ENCODE measurements at regions not wholly inside any gene's neighbourhood (a gene's known extent, or its start where the extent isn't known, plus 50 kb on each side); places are given as distances from the start of the nearest gene placed in this dataset.

- FAIRE-seq (no peak), ATAC-seq (no peak), DNase-seq (ENCODE audit: low read depth in 1 of 2, low spot score in 1 of 2) (no peak)
- Histone ChIP-seq H3K4me1 (no peaks in the 10 kb centered on the region), H3K4me3 (no peak overlapping the region), H3K27ac (no peak overlapping the region), H3K4me2 (no peak overlapping the region), H3K9me3 (peaks cover 7% of the 10 kb centered on the region; the same call in 1 of the 3 replicates)
- no peak for TF ChIP-seq TFCP2L1 (CRISPR knock-in tag; IDR thresholded peaks at IDR 0.05)
- TF ChIP-seq MAFK (IDR thresholded peaks at IDR 0.05; ENCODE audit: partially characterized antibody) = no peak
- no peak for TF ChIP-seq HMGXB4 (CRISPR knock-in tag; IDR thresholded peaks at IDR 0.05; ENCODE audit: borderline replicate concordance)
- no peak for TF ChIP-seq GATA3 (IDR thresholded peaks at IDR 0.05; ENCODE audit: borderline replicate concordance)
- no peak for TF ChIP-seq HOXA7 (CRISPR knock-in tag; IDR thresholded peaks at IDR 0.05)
- TF ChIP-seq BHLHE40 (IDR thresholded peaks at IDR 0.05; ENCODE audit: low read depth, low read length) = no peak
- no peak for TF ChIP-seq E2F6 (IDR thresholded peaks at IDR 0.05; ENCODE audit: borderline replicate concordance, low read depth)
- no peak for TF ChIP-seq ZFP36 (IDR thresholded peaks at IDR 0.05; ENCODE audit: borderline replicate concordance, partially characterized antibody)
- TF ChIP-seq FOSL2 (IDR thresholded peaks at IDR 0.05) = no peak
- TF ChIP-seq FOSL2 (CRISPR knock-in tag; IDR thresholded peaks at IDR 0.05) = no peak
- TF ChIP-seq ELK1 (IDR thresholded peaks at IDR 0.05; ENCODE audit: low read depth, low read length) = no peak
- TF ChIP-seq JUNB (IDR thresholded peaks at IDR 0.05) = no peak
- no peak for TF ChIP-seq FOXS1 (CRISPR knock-in tag; IDR thresholded peaks at IDR 0.05)
- no peak for TF ChIP-seq JUN (IDR thresholded peaks at IDR 0.05)
- ChIA-PET CTCF (no interaction called here), POLR2A (no interaction called here)
- WGBS (ENCODE audit: missing lambda C conversion rate) = 67% methylated on average over 1 of the region's 1 CpG
Observed at GRCh38 chr6:156616495-156616894, 160.7 kb upstream of the ARID1B start.

- DNase-seq (ENCODE audit: low read depth in 1 of 2, low spot score in 1 of 2) = no peak
- H3K4me3 ChIP-seq = no peak overlapping the region
- no peak for TF ChIP-seq MAZ (IDR thresholded peaks at IDR 0.05; ENCODE audit: borderline replicate concordance, low read depth, low read length)
- TF ChIP-seq HEYL (CRISPR knock-in tag; IDR thresholded peaks at IDR 0.05) = no peak
- no peak for TF ChIP-seq CBX2 (IDR thresholded peaks at IDR 0.05; ENCODE audit: borderline replicate concordance, low read depth)
- no peak for TF ChIP-seq ELK1 (IDR thresholded peaks at IDR 0.05; ENCODE audit: low read depth, low read length)
- no peak for TF ChIP-seq PBX3 (IDR thresholded peaks at IDR 0.05)
- no peak for TF ChIP-seq TFCP2L1 (CRISPR knock-in tag; IDR thresholded peaks at IDR 0.05)
- no peak for TF ChIP-seq CHD2 (IDR thresholded peaks at IDR 0.05; ENCODE audit: low read length, partially characterized antibody)
- TF ChIP-seq BHLHE40 (IDR thresholded peaks at IDR 0.05; ENCODE audit: low read depth, low read length) = no peak
- TF ChIP-seq NR3C1 (IDR thresholded peaks at IDR 0.05) = no peak
- TF ChIP-seq HOXB5 (CRISPR knock-in tag; IDR thresholded peaks at IDR 0.05) = no peak
- no peak for TF ChIP-seq CHD4 (IDR thresholded peaks at IDR 0.05; ENCODE audit: borderline replicate concordance)
- no peak for TF ChIP-seq HOXB13 (CRISPR knock-in tag; IDR thresholded peaks at IDR 0.05; ENCODE audit: low read depth)
- no peak for TF ChIP-seq NPAS2 (CRISPR knock-in tag; IDR thresholded peaks at IDR 0.05; ENCODE audit: borderline replicate concordance)
- TF ChIP-seq FOSB (CRISPR knock-in tag; IDR thresholded peaks at IDR 0.05) = no peak
- TF ChIP-seq EP300 (IDR thresholded peaks at IDR 0.05) = no peak
- TF ChIP-seq NFE2L2 (conservative IDR thresholded peaks at IDR 0.05; ENCODE audit: low read length) = no peak
- no peak for TF ChIP-seq RAD21 (conservative IDR thresholded peaks at IDR 0.05 in 1 of 2, IDR thresholded peaks at IDR 0.05 in 1 of 2)
- TF ChIP-seq RARB (CRISPR knock-in tag; IDR thresholded peaks at IDR 0.05) = no peak
- no peak for TF ChIP-seq RFX5 (IDR thresholded peaks at IDR 0.05)
- ChIA-PET CTCF (interaction anchor here (0.6 kb wide), 1 partner anchor 456 kb away, joined by 3 read pairs; no protein-coding TSS in a partner anchor), POLR2A (no interaction called here)
- no peak for FAIRE-seq
- ATAC-seq = no peak
- H3K27ac ChIP-seq = no peak overlapping the region
- peaks cover 8% of the 10 kb centered on the region; the same call in 1 of the 3 replicates for H3K9me3 ChIP-seq
- H3K4me1 ChIP-seq = no peaks in the 10 kb centered on the region
- H3K4me2 ChIP-seq = no peak overlapping the region
- WGBS (ENCODE audit: missing lambda C conversion rate) = 6% methylated on average over 1 of the region's 1 CpG
Observed at GRCh38 chr6:156613996-156614395, 163.2 kb upstream of the ARID1B start.

Measured in A549 (cell line).